Progenitor cell of endocrine pancreas (in vitro differentiated cells): ENCODE measurements at regions not wholly inside any gene's neighbourhood (a gene's known extent, or its start where the extent isn't known, plus 50 kb on each side); places are given as distances from the start of the nearest gene placed in this dataset.

ENCODE experiments used
- DNase-seq: peaks from one replicate; pipeline ENCODE4 v3.0.0; 2021; ENCODE audit warnings: low spot score; ENCODE audit not compliant: unreplicated experiment
- H3K27ac Mint-ChIP-seq: 2 replicates; pipeline ENCODE4 v1.8.0; 2021; ENCODE audit warnings: mild to moderate bottlenecking, moderate library complexity, mixed read lengths
- H3K27me3 Mint-ChIP-seq: 2 replicates; pipeline ENCODE4 v1.8.0; 2021; ENCODE audit warnings: mixed read lengths
- H3K36me3 Mint-ChIP-seq: 2 replicates; pipeline ENCODE4 v1.8.0; 2022; ENCODE audit warnings: mixed read lengths; ENCODE audit not compliant: insufficient read depth
- H3K4me1 Mint-ChIP-seq: 2 replicates; pipeline ENCODE4 v1.8.0; 2021; ENCODE audit warnings: low read depth, mixed read lengths
- H3K4me3 Mint-ChIP-seq: 2 replicates; pipeline ENCODE4 v1.8.0; 2021; ENCODE audit warnings: low read depth, mild to moderate bottlenecking, moderate library complexity, mixed read lengths
- H3K9me3 Mint-ChIP-seq: 2 replicates; pipeline ENCODE4 v1.8.0; 2021; ENCODE audit warnings: low read depth, mixed read lengths
- TF ChIP-seq, protein P1 (sequence below): fragments of 200-600 bp; sonication (generic); IDR thresholded peaks from one replicate; pipeline ENCODE4 v1.5.0; 2021; ENCODE audit warnings: antibody characterized with exemption, mild to moderate bottlenecking; ENCODE audit not compliant: unreplicated experiment

DNA sequence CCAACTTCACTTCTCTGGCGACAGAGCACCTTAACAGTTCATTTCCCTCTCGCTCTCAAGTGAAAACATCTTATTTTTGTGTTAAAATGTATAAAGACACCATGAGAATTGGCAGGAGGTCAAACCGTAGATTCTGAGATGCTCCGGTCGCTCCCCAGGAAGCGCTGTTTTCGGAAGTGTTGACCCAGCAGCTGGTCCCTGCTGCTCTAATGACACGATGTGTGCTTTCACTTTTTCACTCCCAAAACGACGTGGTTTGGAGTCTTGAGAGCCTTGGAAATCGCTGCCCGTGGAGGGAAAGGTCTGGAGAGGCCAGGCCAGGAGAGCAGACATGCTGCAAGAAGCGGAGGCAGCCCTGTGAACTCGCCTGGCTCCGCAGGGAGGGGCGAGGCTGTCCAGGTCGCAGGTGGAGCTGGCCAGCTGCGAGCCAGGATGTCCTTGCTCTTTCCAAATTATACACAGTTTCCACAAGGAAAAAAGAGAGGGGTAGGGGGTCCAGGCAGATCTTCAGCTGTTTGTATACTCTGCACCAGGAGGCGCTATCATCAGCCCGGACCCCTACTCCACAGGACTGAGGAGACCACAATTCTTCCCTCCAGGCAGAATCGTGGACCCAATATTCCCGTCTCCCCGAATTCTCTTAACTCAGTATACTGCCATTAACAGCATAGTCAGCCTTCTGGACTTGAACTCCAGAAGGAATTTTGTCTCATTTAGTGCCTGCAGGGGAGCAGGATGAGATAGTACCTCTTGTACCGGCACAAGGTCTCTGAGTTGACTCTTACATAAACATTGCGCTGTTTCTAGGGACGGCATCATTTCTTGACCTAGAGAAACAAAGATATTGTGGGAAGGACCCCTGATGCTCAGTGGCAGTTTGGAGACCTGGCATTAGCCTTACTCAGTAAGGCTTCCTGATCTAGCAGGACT, 248.6 kb upstream of the ANKRD55 start:
- TF ChIP-seq, protein P1, sequence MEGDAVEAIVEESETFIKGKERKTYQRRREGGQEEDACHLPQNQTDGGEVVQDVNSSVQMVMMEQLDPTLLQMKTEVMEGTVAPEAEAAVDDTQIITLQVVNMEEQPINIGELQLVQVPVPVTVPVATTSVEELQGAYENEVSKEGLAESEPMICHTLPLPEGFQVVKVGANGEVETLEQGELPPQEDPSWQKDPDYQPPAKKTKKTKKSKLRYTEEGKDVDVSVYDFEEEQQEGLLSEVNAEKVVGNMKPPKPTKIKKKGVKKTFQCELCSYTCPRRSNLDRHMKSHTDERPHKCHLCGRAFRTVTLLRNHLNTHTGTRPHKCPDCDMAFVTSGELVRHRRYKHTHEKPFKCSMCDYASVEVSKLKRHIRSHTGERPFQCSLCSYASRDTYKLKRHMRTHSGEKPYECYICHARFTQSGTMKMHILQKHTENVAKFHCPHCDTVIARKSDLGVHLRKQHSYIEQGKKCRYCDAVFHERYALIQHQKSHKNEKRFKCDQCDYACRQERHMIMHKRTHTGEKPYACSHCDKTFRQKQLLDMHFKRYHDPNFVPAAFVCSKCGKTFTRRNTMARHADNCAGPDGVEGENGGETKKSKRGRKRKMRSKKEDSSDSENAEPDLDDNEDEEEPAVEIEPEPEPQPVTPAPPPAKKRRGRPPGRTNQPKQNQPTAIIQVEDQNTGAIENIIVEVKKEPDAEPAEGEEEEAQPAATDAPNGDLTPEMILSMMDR, result peak; percentile 56
- peak overlapping the region; percentile 79 for H3K27ac Mint-ChIP-seq
- H3K4me1 Mint-ChIP-seq, result peaks cover 13% of the 10 kb centered on the region
- DNase-seq, result no peak
- peaks cover 1% of the 10 kb centered on the region for H3K36me3 Mint-ChIP-seq
- peaks cover 57% of the 10 kb centered on the region for H3K27me3 Mint-ChIP-seq
- H3K4me3 Mint-ChIP-seq, result peak overlapping the region; percentile 71
- peaks cover 1% of the 10 kb centered on the region for H3K9me3 Mint-ChIP-seq

DNA sequence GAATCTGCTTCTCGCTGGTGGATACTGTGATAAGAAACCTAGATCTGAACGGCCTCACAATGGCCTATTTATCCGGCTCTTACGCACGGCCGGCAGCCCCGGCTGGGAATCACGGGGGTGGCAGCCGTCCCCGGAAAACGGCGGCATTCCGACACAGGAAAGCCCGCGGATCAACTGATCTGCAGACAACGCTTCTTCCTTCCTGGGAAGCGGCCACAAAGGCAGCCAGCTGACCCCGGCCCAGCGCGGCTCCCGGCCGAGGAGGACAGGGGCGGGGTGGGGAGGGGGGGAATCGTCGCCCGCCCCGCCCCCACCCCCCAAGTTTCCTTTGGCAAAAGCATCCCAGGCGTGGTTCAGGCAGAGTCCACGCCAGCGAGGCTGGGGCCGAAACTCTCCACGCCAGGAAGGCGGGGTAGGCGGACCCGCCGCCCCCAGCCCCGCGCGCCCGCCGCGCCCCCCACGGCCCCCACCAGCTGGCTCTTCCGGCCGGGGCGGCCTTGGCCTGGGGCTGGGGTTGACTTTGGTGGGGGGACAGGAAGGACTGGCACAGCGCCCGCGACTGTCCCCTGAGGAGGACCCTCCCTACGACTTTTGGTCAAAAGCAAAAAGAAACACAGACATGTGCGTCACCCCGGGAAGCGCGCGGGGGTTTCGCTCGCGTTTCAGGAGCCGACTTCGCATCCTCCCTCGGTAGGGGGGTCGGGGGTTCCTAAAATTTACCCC, 247.7 kb upstream of the ANKRD55 start:
- TF ChIP-seq, protein P1, result no peak
- Mint-ChIP-seq H3K27ac (peak overlapping the region; percentile 79), H3K27me3 (peaks cover 52% of the 10 kb centered on the region), H3K4me3 (peak overlapping the region; percentile 71), H3K9me3 (no peaks in the 10 kb centered on the region), H3K4me1 (peaks cover 20% of the 10 kb centered on the region), H3K36me3 (no peaks in the 10 kb centered on the region)
- DNase-seq, result peak; percentile 11

DNA sequence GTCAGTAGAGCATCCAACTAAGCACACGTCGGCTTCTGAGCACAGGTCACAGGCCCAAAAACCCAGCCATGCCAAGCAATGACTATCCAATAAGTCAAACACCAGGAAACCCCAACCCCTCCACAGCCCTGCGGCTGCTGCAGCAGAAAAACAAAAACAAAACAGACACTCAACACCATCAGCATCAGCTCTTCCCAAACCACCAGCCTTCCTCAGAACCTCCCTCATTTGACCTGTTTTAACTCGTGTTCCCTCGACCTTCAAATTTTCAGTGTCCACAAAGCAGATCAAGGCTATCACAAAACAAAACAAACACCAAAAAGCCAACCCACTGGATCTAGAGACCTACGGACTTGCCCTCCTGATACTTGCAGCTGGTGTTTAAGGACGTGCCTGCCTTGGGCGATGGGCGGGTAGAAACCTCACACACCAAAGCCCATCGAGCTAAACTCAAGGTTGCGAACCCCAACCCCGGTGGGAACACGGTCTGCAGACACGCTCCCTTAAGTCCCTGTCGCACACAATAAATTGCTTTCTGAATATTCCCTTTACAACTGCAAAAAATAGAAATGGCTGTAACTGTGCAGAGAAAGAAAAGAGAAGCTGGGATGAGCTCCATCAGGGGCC, 247.1 kb upstream of the ANKRD55 start:
- H3K27me3 Mint-ChIP-seq, result peaks cover 48% of the 10 kb centered on the region
- DNase-seq, result no peak
- TF ChIP-seq, protein P1, result no peak

DNA sequence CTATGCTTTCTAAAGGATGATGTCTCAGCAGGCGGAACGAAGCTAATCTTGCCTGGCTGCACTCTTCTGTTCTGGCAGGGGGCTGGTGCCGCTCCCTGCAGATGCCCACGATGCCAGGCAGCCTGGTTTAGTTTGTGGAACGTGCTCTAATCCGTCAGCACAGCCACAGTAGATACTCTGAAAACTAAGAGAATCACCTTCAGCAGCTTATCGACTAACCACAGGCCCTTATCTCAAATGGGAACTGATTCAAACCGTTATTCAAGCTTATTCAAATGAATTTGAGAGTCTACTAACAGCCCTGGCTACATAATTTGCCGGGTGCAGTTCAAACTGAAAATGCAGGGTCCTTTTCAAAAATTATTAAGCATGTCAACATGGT, 246.6 kb upstream of the ANKRD55 start:
- TF ChIP-seq, protein P1, result no peak
- Mint-ChIP-seq H3K27ac (no peak overlapping the region), H3K27me3 (peaks cover 48% of the 10 kb centered on the region), H3K4me1 (peaks cover 21% of the 10 kb centered on the region), H3K4me3 (peak overlapping the region; percentile 70), H3K36me3 (no peaks in the 10 kb centered on the region), H3K9me3 (no peaks in the 10 kb centered on the region)
- no peak for DNase-seq

More for the DNA sequence above, 247.1 kb upstream of the ANKRD55 start:
- no peaks in the 10 kb centered on the region for H3K36me3 Mint-ChIP-seq
- peaks cover 21% of the 10 kb centered on the region for H3K4me1 Mint-ChIP-seq
- H3K9me3 Mint-ChIP-seq, result no peaks in the 10 kb centered on the region
- H3K27ac Mint-ChIP-seq, result peak overlapping the region; percentile 6
- peak overlapping the region; percentile 70 for H3K4me3 Mint-ChIP-seq

DNA sequence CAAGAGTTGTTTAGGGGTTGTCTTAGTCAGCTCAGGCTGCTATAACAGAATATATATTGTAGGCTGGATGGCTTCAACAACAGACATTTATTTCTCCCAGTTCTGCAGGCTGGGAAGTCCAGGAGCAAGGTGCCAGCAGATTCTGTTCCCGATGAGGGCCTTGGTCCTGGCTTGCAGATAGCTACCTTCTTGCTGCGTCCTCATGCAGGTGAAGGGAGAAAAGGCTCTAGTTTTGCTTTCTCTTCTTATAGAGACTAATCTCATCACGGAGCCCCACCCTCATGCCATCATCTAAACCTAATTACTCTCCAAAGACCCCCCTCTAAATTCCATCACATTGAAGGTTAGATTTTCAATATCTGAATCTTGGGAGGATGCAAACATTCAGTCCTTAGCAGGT, 246.0 kb upstream of the ANKRD55 start:
- H3K9me3 Mint-ChIP-seq, result no peaks in the 10 kb centered on the region

More for the DNA sequence above, 246.0 kb upstream of the ANKRD55 start:
- no peak for DNase-seq
- H3K4me1 Mint-ChIP-seq, result peaks cover 21% of the 10 kb centered on the region
- H3K36me3 Mint-ChIP-seq, result no peaks in the 10 kb centered on the region
- H3K27me3 Mint-ChIP-seq, result peaks cover 46% of the 10 kb centered on the region
- H3K4me3 Mint-ChIP-seq, result no peak overlapping the region
- H3K27ac Mint-ChIP-seq, result no peak overlapping the region
- TF ChIP-seq, protein P1, result no peak
